ENCODE measurements at regions not wholly inside any gene's neighbourhood (a gene's known extent, or its start where the extent isn't known, plus 50 kb on each side); places are given as distances from the start of the nearest gene placed in this dataset.

GRCh38 chr15:94777037-94777436, 545.7 kb downstream of the MCTP2 start:
- H3K4me1 ChIP-seq (ENCODE audit: insufficient read depth), result no peaks in the 10 kb centered on the region
- no peak overlapping the region for H3K4me2 ChIP-seq
- no peak overlapping the region for H3K27ac Mint-ChIP-seq
- no peak overlapping the region for H3K4me3 ChIP-seq
- H3K27me3 ChIP-seq (ENCODE audit: insufficient read depth), result no peaks in the 10 kb centered on the region
- H3K4me1 Mint-ChIP-seq, result no peaks in the 10 kb centered on the region
- H3K27me3 Mint-ChIP-seq (ENCODE audit: insufficient read depth, low read depth, poor library complexity), result peaks cover 4% of the 10 kb centered on the region
- no peaks in the 10 kb centered on the region for H4K20me1 ChIP-seq (replicated peaks; ENCODE audit: insufficient read depth)
- H3K9me2 ChIP-seq (ENCODE audit: insufficient read depth), result 0 out of 2 replicates have a peak, but pooled peaks cover 4% of the 10 kb centered on the region
- no peaks in the 10 kb centered on the region for H3K9me3 Mint-ChIP-seq
- TF ChIP-seq EZH2phosphoT487 (IDR thresholded peaks at IDR 0.05; ENCODE audit: unreplicated experiment), result no peak
- TF ChIP-seq EZH2 (IDR thresholded peaks at IDR 0.05; ENCODE audit: low read depth, unreplicated experiment), result no peak
- no peak for TF ChIP-seq REST (IDR thresholded peaks at IDR 0.05; ENCODE audit: unreplicated experiment)
- no peak for TF ChIP-seq JUNB (IDR thresholded peaks at IDR 0.05; ENCODE audit: unreplicated experiment)
- TF ChIP-seq ZNF462 (CRISPR knock-in tag; IDR thresholded peaks at IDR 0.05), result no peak
- no peak for TF ChIP-seq CREB1 (CRISPR knock-in tag; IDR thresholded peaks at IDR 0.05; ENCODE audit: low read depth)
- no peak for TF ChIP-seq STAT1 (IDR thresholded peaks at IDR 0.05; ENCODE audit: unreplicated experiment)
- TF ChIP-seq ETS1 (IDR thresholded peaks at IDR 0.05), result no peak
- no peak for TF ChIP-seq CTCF (conservative IDR thresholded peaks at IDR 0.05; ENCODE audit: low read depth in 2 of 2)
- no peak for TF ChIP-seq NANOG (IDR thresholded peaks at IDR 0.05; ENCODE audit: borderline replicate concordance)
- TF ChIP-seq ZNF331 (CRISPR knock-in tag; IDR thresholded peaks at IDR 0.05; ENCODE audit: low read depth), result no peak
- TF ChIP-seq POLR2AphosphoS5 (IDR thresholded peaks at IDR 0.05; ENCODE audit: low read depth), result no peak
- no peak for TF ChIP-seq ZNF114 (CRISPR knock-in tag; IDR thresholded peaks at IDR 0.05)
- no peaks in the 10 kb centered on the region for H3F3A ChIP-seq (replicated peaks; ENCODE audit: low read depth)
- H3K79me2 ChIP-seq (replicated peaks; ENCODE audit: insufficient read depth), result no peaks in the 10 kb centered on the region
- H2AFZ ChIP-seq, result peak overlapping the region; percentile 60; the same call in 1 of the 2 replicates
- no peaks in the 10 kb centered on the region for H3K36me3 Mint-ChIP-seq (ENCODE audit: low read depth)
- ATAC-seq (no peak), DNase-seq (ENCODE audit: low spot score) (no peak)
- no peak overlapping the region for H3K27ac ChIP-seq (ENCODE audit: low read depth)
- no peaks in the 10 kb centered on the region for H3K36me3 ChIP-seq (ENCODE audit: insufficient read depth)
- no peak overlapping the region for H3K4me3 Mint-ChIP-seq
